ENCODE measurements at regions not wholly inside any gene's neighbourhood (a gene's known extent, or its start where the extent isn't known, plus 50 kb on each side); places are given as distances from the start of the nearest gene placed in this dataset.
"Not testable (repeated sequence)": the region's sequence is repeated elsewhere in the genome, so short reads cannot be mapped to it uniquely, and the experiment has no call there.

DNA sequence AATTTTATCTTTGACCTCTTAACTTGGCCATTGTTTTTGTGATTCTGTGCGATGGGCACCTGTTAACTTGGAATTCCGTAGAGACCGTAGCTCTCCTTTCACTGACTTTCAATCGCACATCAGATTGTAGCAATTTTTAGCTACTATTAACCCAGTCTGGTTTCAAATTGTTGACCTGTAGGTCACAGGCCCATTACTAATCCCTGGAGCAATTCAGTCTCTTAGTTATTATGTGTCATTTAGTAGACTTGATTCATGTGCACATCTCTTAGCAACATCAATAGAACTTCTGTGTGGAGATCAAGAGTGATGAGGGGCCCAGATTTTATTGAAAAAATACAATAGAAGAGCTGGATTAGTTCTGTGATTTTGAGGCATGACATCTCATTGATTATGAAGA lies 549.6 kb upstream of the SLC10A2 start:
- Histone ChIP-seq H3K27ac (ENCODE audit: low read length) (no peak overlapping the region), H3K4me3 (ENCODE audit: low read length in 2 of 2) (no peak overlapping the region), H3K9ac (ENCODE audit: low read length in 2 of 2) (no peak overlapping the region), H3K36me3 (ENCODE audit: control insufficient read depth in 2 of 2, insufficient read depth in 2 of 2, low read length in 2 of 2) (no peaks in the 10 kb centered on the region), H3K9me3 (ENCODE audit: control insufficient read depth in 2 of 2, low read length in 2 of 2) (no peaks in the 10 kb centered on the region), H3K4me1 (ENCODE audit: control insufficient read depth, insufficient read depth, low read length) (no peaks in the 10 kb centered on the region), H3K27me3 (ENCODE audit: control insufficient read depth in 1 of 2, insufficient read depth in 2 of 2, low read length in 2 of 2) (no peaks in the 10 kb centered on the region)

DNA sequence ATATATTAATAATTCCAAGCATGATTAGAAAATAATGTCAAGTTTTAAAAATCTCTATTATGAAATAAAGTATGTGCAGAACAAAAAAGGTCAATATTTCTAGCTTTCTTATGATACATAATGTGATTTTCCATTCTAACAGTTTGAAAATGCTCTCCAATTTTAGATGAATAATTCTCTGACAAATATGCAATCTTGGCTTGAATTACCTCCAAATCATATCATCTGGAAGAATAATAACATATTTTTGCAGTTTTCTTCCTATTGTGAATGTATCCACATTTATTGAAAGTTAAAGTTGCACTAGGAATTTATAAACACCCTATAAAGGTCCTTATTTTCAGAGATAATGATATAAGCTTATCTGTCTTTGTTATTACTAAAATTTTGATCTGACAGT lies 548.5 kb upstream of the SLC10A2 start:
- H3K27ac ChIP-seq (ENCODE audit: low read length): no peak overlapping the region
- H3K27me3 ChIP-seq (ENCODE audit: control insufficient read depth in 1 of 2, insufficient read depth in 2 of 2, low read length in 2 of 2): no peaks in the 10 kb centered on the region
- H3K9me3 ChIP-seq (ENCODE audit: control insufficient read depth in 2 of 2, low read length in 2 of 2): no peaks in the 10 kb centered on the region
- H3K4me3 ChIP-seq (ENCODE audit: low read length in 2 of 2): no peak overlapping the region
- H3K9ac ChIP-seq (ENCODE audit: low read length in 2 of 2): no peak overlapping the region
- H3K36me3 ChIP-seq (ENCODE audit: control insufficient read depth in 2 of 2, insufficient read depth in 2 of 2, low read length in 2 of 2): no peaks in the 10 kb centered on the region
- no peaks in the 10 kb centered on the region for H3K4me1 ChIP-seq (ENCODE audit: control insufficient read depth, insufficient read depth, low read length)

DNA sequence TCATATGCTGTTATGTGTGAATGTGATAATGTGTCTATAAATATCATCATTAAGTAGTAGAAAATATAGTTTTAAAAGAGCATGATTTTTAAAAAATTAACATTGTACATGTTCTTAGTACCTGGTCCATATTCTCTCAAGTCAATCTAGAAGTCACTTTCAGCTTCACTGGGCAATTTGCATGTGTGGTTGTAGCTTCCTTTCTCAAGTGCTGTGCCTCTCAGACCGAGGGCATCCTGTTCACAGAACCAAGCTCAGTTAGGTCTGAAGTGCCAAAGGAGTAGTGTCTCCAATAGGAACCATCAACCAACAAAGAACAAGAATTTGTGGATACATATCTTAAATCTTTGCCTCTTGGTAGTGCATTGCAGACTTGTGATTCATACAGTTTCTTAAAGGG lies 541.8 kb upstream of the SLC10A2 start:
- no peak overlapping the region for H3K9ac ChIP-seq (ENCODE audit: low read length in 2 of 2)
- no peaks in the 10 kb centered on the region for H3K27me3 ChIP-seq (ENCODE audit: control insufficient read depth in 1 of 2, insufficient read depth in 2 of 2, low read length in 2 of 2)
- H3K27ac ChIP-seq (ENCODE audit: low read length): no peak overlapping the region
- no peak overlapping the region for H3K4me3 ChIP-seq (ENCODE audit: low read length in 2 of 2)
- H3K4me1 ChIP-seq (ENCODE audit: control insufficient read depth, insufficient read depth, low read length): no peaks in the 10 kb centered on the region
- no peaks in the 10 kb centered on the region for H3K36me3 ChIP-seq (ENCODE audit: control insufficient read depth in 2 of 2, insufficient read depth in 2 of 2, low read length in 2 of 2)
- peaks cover 0 to 2% of the 10 kb centered on the region in 2 donors for H3K9me3 ChIP-seq (ENCODE audit: control insufficient read depth in 2 of 2, low read length in 2 of 2)

DNA sequence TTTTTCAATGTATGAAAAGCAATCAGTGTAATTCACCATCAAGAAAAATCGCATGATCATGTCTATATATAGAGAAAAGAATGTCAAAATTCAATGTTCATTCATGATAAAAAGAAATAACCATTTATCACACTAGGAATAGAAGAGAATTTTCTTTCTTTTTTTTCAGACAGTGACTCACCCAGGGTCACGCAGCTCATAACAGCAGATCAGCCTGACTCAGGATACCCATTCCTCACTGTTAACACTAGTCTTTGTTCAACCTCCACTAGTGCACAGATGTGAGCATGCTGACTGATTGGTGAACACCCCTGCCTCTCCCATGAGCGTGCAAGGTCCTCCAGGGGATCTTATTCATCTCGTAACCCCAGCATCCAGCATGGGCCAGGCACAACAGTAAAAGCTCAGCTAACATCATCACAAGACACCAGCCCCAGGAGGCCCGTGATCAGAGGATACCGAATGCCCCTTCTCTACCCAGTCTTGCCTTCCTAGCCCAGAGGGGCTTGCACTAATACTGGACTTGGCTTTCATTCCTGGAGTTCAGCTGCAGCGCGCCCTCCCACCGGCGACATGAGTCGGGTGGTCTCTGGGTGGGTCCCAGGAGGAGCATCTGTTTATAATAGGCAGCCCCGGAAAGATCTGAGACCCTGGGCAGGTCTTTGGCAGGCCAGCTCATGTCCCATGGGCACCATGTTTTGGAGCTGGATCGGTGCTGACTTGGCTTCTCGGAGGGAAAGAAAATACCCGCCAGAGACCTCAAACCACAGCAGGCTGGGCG lies 539.5 kb upstream of the SLC10A2 start:
- Histone ChIP-seq H3K27ac (ENCODE audit: low read length) (no peak overlapping the region), H3K36me3 (ENCODE audit: control insufficient read depth in 2 of 2, insufficient read depth in 2 of 2, low read length in 2 of 2) (no peaks in the 10 kb centered on the region), H3K9ac (ENCODE audit: low read length in 2 of 2) (no peak overlapping the region), H3K27me3 (ENCODE audit: control insufficient read depth in 1 of 2, insufficient read depth in 2 of 2, low read length in 2 of 2) (no peaks in the 10 kb centered on the region), H3K9me3 (ENCODE audit: control insufficient read depth in 2 of 2, low read length in 2 of 2) (peaks cover 0 to 2% of the 10 kb centered on the region in 2 donors), H3K4me1 (ENCODE audit: control insufficient read depth, insufficient read depth, low read length) (no peaks in the 10 kb centered on the region), H3K4me3 (ENCODE audit: low read length in 2 of 2) (no peak overlapping the region)

DNA sequence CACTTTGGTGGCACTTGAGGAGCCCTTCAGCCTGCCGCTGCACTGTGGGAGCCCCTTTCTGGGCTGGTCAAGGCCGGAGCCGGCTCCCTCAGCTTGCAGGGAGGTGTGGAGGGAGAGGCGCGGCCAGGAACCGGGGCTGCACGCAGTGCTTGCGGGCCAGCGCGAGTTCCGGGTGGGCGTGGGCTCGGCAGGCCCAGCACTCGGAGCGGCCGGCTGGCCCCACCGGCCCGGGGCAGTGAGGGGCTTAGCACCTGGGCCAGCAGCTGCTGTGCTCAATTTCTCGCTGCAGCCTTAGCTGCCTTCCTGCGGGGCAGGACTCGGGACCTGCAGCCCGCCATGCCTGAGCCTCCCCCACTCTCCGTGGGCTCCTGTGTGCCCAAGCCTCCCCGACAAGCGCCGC lies 533.7 kb upstream of the SLC10A2 start:
- not testable (repeated sequence) for H3K27ac ChIP-seq (ENCODE audit: low read length); H3K4me3 ChIP-seq (ENCODE audit: low read length in 2 of 2); H3K9ac ChIP-seq (ENCODE audit: low read length in 2 of 2); H3K36me3 ChIP-seq (ENCODE audit: control insufficient read depth in 2 of 2, insufficient read depth in 2 of 2, low read length in 2 of 2); H3K27me3 ChIP-seq (ENCODE audit: control insufficient read depth in 1 of 2, insufficient read depth in 2 of 2, low read length in 2 of 2); H3K9me3 ChIP-seq (ENCODE audit: control insufficient read depth in 2 of 2, low read length in 2 of 2); H3K4me1 ChIP-seq (ENCODE audit: control insufficient read depth, insufficient read depth, low read length)

DNA sequence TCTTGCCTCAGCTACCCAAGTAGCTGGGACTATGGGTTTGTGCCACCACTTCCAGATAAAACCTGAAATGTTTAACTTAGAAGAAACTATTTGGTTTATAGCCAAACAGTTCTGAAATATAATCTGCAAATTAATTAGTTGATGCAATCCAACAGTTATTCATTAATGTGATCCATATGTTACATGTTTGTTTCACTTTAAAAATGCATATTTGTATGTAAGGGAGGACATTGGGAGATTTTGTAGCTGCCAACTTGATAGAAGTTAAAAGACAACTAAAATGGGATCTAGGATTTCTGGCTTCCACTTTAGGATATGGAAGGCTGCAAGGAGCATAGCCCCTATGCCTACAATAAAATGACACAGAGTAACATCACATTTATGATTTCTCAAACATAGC lies 532.5 kb upstream of the SLC10A2 start:
- Histone ChIP-seq H3K27me3 (ENCODE audit: control insufficient read depth in 1 of 2, insufficient read depth in 2 of 2, low read length in 2 of 2) (no peaks in the 10 kb centered on the region), H3K4me3 (ENCODE audit: low read length in 2 of 2) (no peak overlapping the region), H3K36me3 (ENCODE audit: control insufficient read depth in 2 of 2, insufficient read depth in 2 of 2, low read length in 2 of 2) (no peaks in the 10 kb centered on the region), H3K9me3 (ENCODE audit: control insufficient read depth in 2 of 2, low read length in 2 of 2) (no peaks in the 10 kb centered on the region), H3K4me1 (ENCODE audit: control insufficient read depth, insufficient read depth, low read length) (no peaks in the 10 kb centered on the region), H3K27ac (ENCODE audit: low read length) (no peak overlapping the region), H3K9ac (ENCODE audit: low read length in 2 of 2) (no peak overlapping the region)

DNA sequence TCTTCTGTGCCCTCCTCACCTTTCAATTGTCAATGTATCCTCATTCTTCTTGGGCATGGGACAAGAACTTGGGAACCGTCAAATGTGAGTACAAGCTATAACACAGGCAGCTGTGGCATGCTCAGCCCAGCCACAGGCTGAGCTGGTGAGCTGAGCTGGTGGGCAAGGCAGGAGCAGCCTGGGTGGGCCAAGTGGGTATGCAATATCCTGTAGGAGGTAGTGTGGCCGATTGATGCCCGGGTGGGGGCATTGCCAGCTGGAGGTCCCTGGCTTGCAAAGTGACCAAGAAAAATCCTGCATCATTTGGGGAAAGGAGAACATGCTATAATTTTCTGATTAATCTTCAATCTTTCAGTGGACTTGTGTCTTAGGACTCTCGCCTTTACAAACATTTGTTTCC lies 507.2 kb upstream of the SLC10A2 start:
- peaks cover 0 to 4% of the 10 kb centered on the region in 2 donors for H3K9me3 ChIP-seq (ENCODE audit: control insufficient read depth in 2 of 2, low read length in 2 of 2)
- H3K4me1 ChIP-seq (ENCODE audit: control insufficient read depth, insufficient read depth, low read length): no peaks in the 10 kb centered on the region
- no peak overlapping the region for H3K27ac ChIP-seq (ENCODE audit: low read length)
- no peaks in the 10 kb centered on the region for H3K36me3 ChIP-seq (ENCODE audit: control insufficient read depth in 2 of 2, insufficient read depth in 2 of 2, low read length in 2 of 2)
- no peak overlapping the region for H3K4me3 ChIP-seq (ENCODE audit: low read length in 2 of 2)
- H3K27me3 ChIP-seq (ENCODE audit: control insufficient read depth in 1 of 2, insufficient read depth in 2 of 2, low read length in 2 of 2): no peaks in the 10 kb centered on the region
- no peak overlapping the region for H3K9ac ChIP-seq (ENCODE audit: low read length in 2 of 2)

DNA sequence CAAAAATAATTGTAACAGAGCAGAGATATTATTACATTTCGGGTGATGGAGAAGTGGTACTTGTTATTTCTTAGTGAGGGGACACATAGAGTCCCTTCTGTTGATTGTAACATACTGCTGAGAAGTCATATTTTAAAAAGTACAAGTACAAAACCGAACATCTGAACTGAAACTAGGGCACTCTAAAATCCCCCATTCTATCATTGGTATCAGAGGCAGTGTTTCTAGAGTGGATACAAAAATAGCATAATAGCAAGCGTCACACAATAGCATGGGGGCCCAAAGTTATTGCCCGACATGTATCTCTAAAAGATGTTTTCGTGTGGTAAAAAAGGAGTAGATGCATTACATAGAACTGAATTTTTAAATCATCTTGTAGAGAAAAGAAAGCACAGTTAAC lies 502.1 kb upstream of the SLC10A2 start:
- Histone ChIP-seq H3K36me3 (ENCODE audit: control insufficient read depth in 2 of 2, insufficient read depth in 2 of 2, low read length in 2 of 2) (no peaks in the 10 kb centered on the region), H3K27ac (ENCODE audit: low read length) (no peak overlapping the region), H3K9ac (ENCODE audit: low read length in 2 of 2) (no peak overlapping the region), H3K4me1 (ENCODE audit: control insufficient read depth, insufficient read depth, low read length) (no peaks in the 10 kb centered on the region), H3K27me3 (ENCODE audit: control insufficient read depth in 1 of 2, insufficient read depth in 2 of 2, low read length in 2 of 2) (no peaks in the 10 kb centered on the region), H3K4me3 (ENCODE audit: low read length in 2 of 2) (no peak overlapping the region), H3K9me3 (ENCODE audit: control insufficient read depth in 2 of 2, low read length in 2 of 2) (peaks cover 0 to 7% of the 10 kb centered on the region in 2 donors)

DNA sequence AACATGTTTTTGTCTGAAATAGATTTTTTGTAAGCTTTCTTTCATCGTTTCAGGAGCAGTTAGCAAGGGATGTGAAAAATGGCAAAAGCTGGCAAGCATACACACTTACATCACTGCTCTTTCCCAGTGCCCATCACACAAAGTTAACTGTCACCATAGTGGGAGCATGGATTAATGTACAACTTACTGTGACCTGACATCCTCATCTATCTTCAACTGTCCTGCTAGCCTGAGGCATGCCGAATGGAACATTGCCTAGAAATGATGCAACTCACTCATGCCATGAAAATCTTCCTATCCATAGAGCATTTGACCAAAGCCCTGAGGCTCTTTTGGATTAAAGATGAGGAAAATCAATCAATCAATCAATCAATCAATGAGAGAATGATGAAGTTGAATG lies 491.7 kb upstream of the SLC10A2 start:
- Histone ChIP-seq H3K36me3 (ENCODE audit: control insufficient read depth in 2 of 2, insufficient read depth in 2 of 2, low read length in 2 of 2) (no peaks in the 10 kb centered on the region), H3K4me3 (ENCODE audit: low read length in 2 of 2) (no peak overlapping the region), H3K27me3 (ENCODE audit: control insufficient read depth in 1 of 2, insufficient read depth in 2 of 2, low read length in 2 of 2) (no peaks in the 10 kb centered on the region), H3K9me3 (ENCODE audit: control insufficient read depth in 2 of 2, low read length in 2 of 2) (peaks cover 2 to 4% of the 10 kb centered on the region in 2 donors), H3K27ac (ENCODE audit: low read length) (no peak overlapping the region), H3K9ac (ENCODE audit: low read length in 2 of 2) (no peak overlapping the region), H3K4me1 (ENCODE audit: control insufficient read depth, insufficient read depth, low read length) (no peaks in the 10 kb centered on the region)

DNA sequence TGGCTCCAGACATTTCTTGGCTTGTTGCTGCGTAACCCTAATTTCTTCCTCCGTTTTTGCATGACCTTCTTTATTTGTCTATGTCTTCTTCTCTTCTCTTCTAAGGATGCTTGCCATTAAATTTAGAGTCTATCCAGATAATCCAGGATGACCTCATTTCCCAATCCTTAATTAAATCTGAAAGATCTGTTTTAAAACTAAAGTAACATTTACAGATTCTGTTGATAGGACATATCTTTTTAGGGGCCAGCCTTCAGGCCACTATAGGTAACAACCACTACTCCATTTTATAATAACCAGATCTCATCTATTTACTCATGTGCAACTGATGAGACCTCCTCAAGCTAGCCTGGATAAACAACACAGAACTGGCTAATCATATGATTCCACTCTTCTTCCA lies 490.5 kb upstream of the SLC10A2 start:
- Histone ChIP-seq H3K27me3 (ENCODE audit: control insufficient read depth in 1 of 2, insufficient read depth in 2 of 2, low read length in 2 of 2) (no peaks in the 10 kb centered on the region), H3K4me3 (ENCODE audit: low read length in 2 of 2) (no peak overlapping the region), H3K9ac (ENCODE audit: low read length in 2 of 2) (no peak overlapping the region), H3K4me1 (ENCODE audit: control insufficient read depth, insufficient read depth, low read length) (no peaks in the 10 kb centered on the region), H3K36me3 (ENCODE audit: control insufficient read depth in 2 of 2, insufficient read depth in 2 of 2, low read length in 2 of 2) (no peaks in the 10 kb centered on the region), H3K27ac (ENCODE audit: low read length) (no peak overlapping the region), H3K9me3 (ENCODE audit: control insufficient read depth in 2 of 2, low read length in 2 of 2) (peaks cover 0 to 2% of the 10 kb centered on the region in 2 donors)

DNA sequence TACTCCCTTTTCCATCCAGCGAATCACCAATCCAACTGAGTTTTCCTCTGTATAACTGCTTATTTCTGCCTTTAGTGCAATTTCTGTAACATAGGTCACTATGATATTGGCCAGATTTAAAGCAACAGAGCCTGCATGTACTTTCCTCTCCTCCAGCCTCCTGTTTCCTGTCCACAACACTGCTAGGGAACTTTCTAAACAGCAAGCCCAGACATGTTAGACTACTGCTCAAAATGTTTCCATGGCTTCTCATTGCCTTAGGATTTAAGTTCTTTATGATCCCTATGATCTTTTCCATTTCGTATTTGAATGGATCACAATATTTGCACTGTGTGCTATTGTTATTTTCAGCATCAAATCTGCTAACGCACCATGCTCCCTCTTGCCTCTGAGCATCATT lies 481.7 kb upstream of the SLC10A2 start:
- Histone ChIP-seq H3K4me3 (ENCODE audit: low read length in 2 of 2) (no peak overlapping the region), H3K9ac (ENCODE audit: low read length in 2 of 2) (no peak overlapping the region), H3K4me1 (ENCODE audit: control insufficient read depth, insufficient read depth, low read length) (no peaks in the 10 kb centered on the region), H3K9me3 (ENCODE audit: control insufficient read depth in 2 of 2, low read length in 2 of 2) (no peaks in the 10 kb centered on the region), H3K27me3 (ENCODE audit: control insufficient read depth in 1 of 2, insufficient read depth in 2 of 2, low read length in 2 of 2) (no peaks in the 10 kb centered on the region), H3K27ac (ENCODE audit: low read length) (no peak overlapping the region), H3K36me3 (ENCODE audit: control insufficient read depth in 2 of 2, insufficient read depth in 2 of 2, low read length in 2 of 2) (no peaks in the 10 kb centered on the region)
